GM23338 (cell line): ENCODE measurements at regions not wholly inside any gene's neighbourhood (a gene's known extent, or its start where the extent isn't known, plus 50 kb on each side); places are given as distances from the start of the nearest gene placed in this dataset.

ENCODE experiments used
- ATAC-seq: fragments of 200-7000 bp; cut with Tn5 transposase; 3 replicates; pipeline ENCODE4 v1.9.1; 2020
- DNase-seq: peaks from one replicate; pipeline ENCODE4 v3.0.0-alpha.2; 2015; ENCODE audit warnings: low spot score
- H2AFZ ChIP-seq: fragments of 200-600 bp; sonication (generic); 2 replicates; pipeline ENCODE4 v1.8.0; 2016; ENCODE audit warnings: antibody characterized with exemption, mild to moderate bottlenecking, moderate library complexity
- H3F3A ChIP-seq: fragments of 200-600 bp; sonication (generic); replicated peaks from 2 replicates; pipeline ENCODE4 v1.8.0; 2017; ENCODE audit warnings: antibody characterized with exemption, mixed run types, low read depth
- H3K27ac ChIP-seq: fragments of 200-600 bp; sonication (generic); 2 replicates; pipeline ENCODE4 v1.6.1; 2016; ENCODE audit warnings: low read depth
- H3K27me3 ChIP-seq: fragments of 200-600 bp; sonication (generic); 2 replicates; pipeline ENCODE4 v1.8.0; 2016; ENCODE audit warnings: mild to moderate bottlenecking, mixed run types, moderate library complexity; ENCODE audit not compliant: insufficient read depth
- H3K36me3 ChIP-seq: fragments of 200-600 bp; sonication (generic); 2 replicates; pipeline ENCODE4 v1.8.0; 2016; ENCODE audit warnings: mild to moderate bottlenecking; ENCODE audit not compliant: insufficient read depth
- H3K4me1 ChIP-seq: fragments of 200-600 bp; sonication (generic); 2 replicates; pipeline ENCODE4 v1.8.0; 2016; ENCODE audit warnings: mild to moderate bottlenecking, moderate library complexity; ENCODE audit not compliant: insufficient read depth
- H3K4me2 ChIP-seq: fragments of 200-600 bp; sonication (generic); 2 replicates; pipeline ENCODE4 v1.7.1; 2017; ENCODE audit warnings: mixed run types
- H3K4me3 ChIP-seq: fragments of 200-600 bp; sonication (generic); 2 replicates; pipeline ENCODE4 v1.6.1; 2016; ENCODE audit warnings: mixed run types
- H3K79me2 ChIP-seq: fragments of 200-600 bp; sonication (generic); replicated peaks from 2 replicates; pipeline ENCODE4 v1.8.0; 2017; ENCODE audit warnings: mild to moderate bottlenecking; ENCODE audit not compliant: insufficient read depth
- H3K9me2 ChIP-seq: fragments of 200-600 bp; sonication (generic); 2 replicates; pipeline ENCODE4 v1.8.0; 2017; ENCODE audit not compliant: insufficient read depth
- H4K20me1 ChIP-seq: fragments of 200-600 bp; sonication (generic); replicated peaks from 2 replicates; pipeline ENCODE4 v1.8.0; 2017; ENCODE audit warnings: mild to moderate bottlenecking; ENCODE audit not compliant: insufficient read depth
- H3K27ac Mint-ChIP-seq: 2 replicates; pipeline ENCODE4 v1.8.0; 2020; ENCODE audit warnings: inconsistent platforms, mild to moderate bottlenecking, moderate library complexity, mixed read lengths
- H3K27me3 Mint-ChIP-seq: 3 replicates; pipeline ENCODE4 v1.8.0; 2022; ENCODE audit warnings: low read depth, mild to moderate bottlenecking, moderate library complexity, mixed read lengths, inconsistent platforms; ENCODE audit not compliant: insufficient read depth, poor library complexity
- H3K36me3 Mint-ChIP-seq: 3 replicates; pipeline ENCODE4 v1.8.0; 2021; ENCODE audit warnings: low read depth, mild to moderate bottlenecking, inconsistent platforms, moderate library complexity, mixed read lengths
- H3K4me1 Mint-ChIP-seq: 3 replicates; pipeline ENCODE4 v1.8.0; 2020; ENCODE audit warnings: mild to moderate bottlenecking, inconsistent platforms, mixed read lengths
- H3K4me3 Mint-ChIP-seq: 3 replicates; pipeline ENCODE4 v1.8.0; 2021; ENCODE audit warnings: moderate library complexity, mild to moderate bottlenecking, inconsistent platforms, mixed read lengths
- H3K9me3 Mint-ChIP-seq: 3 replicates; pipeline ENCODE4 v1.8.0; 2020; ENCODE audit warnings: moderate library complexity, mild to moderate bottlenecking, inconsistent platforms, mixed read lengths
- CREB1 ChIP-seq: fragments of 250-450 bp; sonication (Bioruptor Pico); IDR thresholded peaks from 2 replicates; pipeline ENCODE4 v1.5.0; 2020; ENCODE audit warnings: low read depth, mild to moderate bottlenecking, moderate library complexity
- EZH2 ChIP-seq: fragments of 200-600 bp; sonication (generic); IDR thresholded peaks from one replicate; pipeline ENCODE4 v1.8.0; 2017; ENCODE audit warnings: antibody characterized with exemption, mild to moderate bottlenecking, low read depth; ENCODE audit not compliant: unreplicated experiment
- EZH2phosphoT487 ChIP-seq: fragments of 200-600 bp; sonication (generic); IDR thresholded peaks from one replicate; pipeline ENCODE4 v1.8.1; 2018; ENCODE audit warnings: antibody characterized with exemption; ENCODE audit not compliant: unreplicated experiment
- JUNB ChIP-seq: IDR thresholded peaks from one replicate; pipeline ENCODE4 v1.6.1; 2016; ENCODE audit warnings: antibody characterized with exemption; ENCODE audit not compliant: unreplicated experiment
- NANOG ChIP-seq: IDR thresholded peaks from 2 replicates; pipeline ENCODE4 v1.6.1; 2016; ENCODE audit warnings: antibody characterized with exemption, borderline replicate concordance
- POLR2AphosphoS5 ChIP-seq: IDR thresholded peaks from 2 replicates; pipeline ENCODE4 v1.6.1; 2016; ENCODE audit warnings: antibody characterized with exemption, low read depth
- STAT1 ChIP-seq: IDR thresholded peaks from one replicate; pipeline ENCODE4 v1.6.1; 2016; ENCODE audit warnings: antibody characterized with exemption; ENCODE audit not compliant: unreplicated experiment
- ZNF114 ChIP-seq: fragments of 250-450 bp; sonication (Bioruptor Pico); IDR thresholded peaks from 2 replicates; pipeline ENCODE4 v1.5.0; 2020; ENCODE audit warnings: mild to moderate bottlenecking, moderate library complexity
- ZNF462 ChIP-seq: fragments of 250-450 bp; sonication (Bioruptor Pico); IDR thresholded peaks from 2 replicates; pipeline ENCODE4 v1.5.0; 2020; ENCODE audit warnings: mild to moderate bottlenecking, moderate library complexity
- TF ChIP-seq, protein P1 (sequence below): IDR thresholded peaks from one replicate; pipeline ENCODE4 v1.6.1; 2018; ENCODE audit warnings: antibody characterized with exemption; ENCODE audit not compliant: unreplicated experiment

DNA sequence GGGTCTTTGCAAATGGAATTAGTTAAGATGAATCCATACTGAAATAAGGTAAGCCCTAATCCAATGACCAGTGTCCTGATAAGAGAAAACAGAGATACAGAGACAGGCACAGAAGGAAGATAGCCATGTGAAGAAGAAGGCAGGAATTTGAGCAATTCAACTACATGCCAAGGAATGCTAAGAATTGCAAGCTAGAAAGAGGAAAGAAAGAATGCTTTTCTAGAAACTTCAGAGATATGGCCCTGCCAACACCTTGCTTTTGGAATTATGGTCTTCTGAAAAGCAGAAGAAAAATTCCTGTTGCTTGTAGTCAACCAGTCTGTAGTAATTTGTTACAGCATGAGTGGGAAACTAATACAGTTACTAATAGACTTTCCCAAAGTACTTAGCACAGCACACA lies 111.3 kb downstream of the SLC17A6 start:
- Histone ChIP-seq H4K20me1 (no peaks in the 10 kb centered on the region), H3K79me2 (no peaks in the 10 kb centered on the region), H3K4me2 (no peak overlapping the region), H3F3A (no peaks in the 10 kb centered on the region), H3K27me3 (peaks cover 8% of the 10 kb centered on the region), H3K27ac (no peak overlapping the region), H3K4me1 (peaks cover 3% of the 10 kb centered on the region; the same call in 1 of the 2 replicates), H3K9me2 (no peaks in the 10 kb centered on the region), H2AFZ (no peak overlapping the region), H3K4me3 (no peak overlapping the region), H3K36me3 (no peaks in the 10 kb centered on the region)
- peaks cover 2% of the 10 kb centered on the region; the same call in 2 of the 3 replicates for H3K4me1 Mint-ChIP-seq
- no peak overlapping the region for H3K4me3 Mint-ChIP-seq
- TF ChIP-seq ZNF462 (CRISPR knock-in tag) = no peak
- no peak for TF ChIP-seq JUNB
- no peak for TF ChIP-seq EZH2
- no peak for TF ChIP-seq ZNF114 (CRISPR knock-in tag)
- TF ChIP-seq CREB1 (CRISPR knock-in tag) = no peak
- TF ChIP-seq POLR2AphosphoS5 = no peak
- TF ChIP-seq, protein P1, sequence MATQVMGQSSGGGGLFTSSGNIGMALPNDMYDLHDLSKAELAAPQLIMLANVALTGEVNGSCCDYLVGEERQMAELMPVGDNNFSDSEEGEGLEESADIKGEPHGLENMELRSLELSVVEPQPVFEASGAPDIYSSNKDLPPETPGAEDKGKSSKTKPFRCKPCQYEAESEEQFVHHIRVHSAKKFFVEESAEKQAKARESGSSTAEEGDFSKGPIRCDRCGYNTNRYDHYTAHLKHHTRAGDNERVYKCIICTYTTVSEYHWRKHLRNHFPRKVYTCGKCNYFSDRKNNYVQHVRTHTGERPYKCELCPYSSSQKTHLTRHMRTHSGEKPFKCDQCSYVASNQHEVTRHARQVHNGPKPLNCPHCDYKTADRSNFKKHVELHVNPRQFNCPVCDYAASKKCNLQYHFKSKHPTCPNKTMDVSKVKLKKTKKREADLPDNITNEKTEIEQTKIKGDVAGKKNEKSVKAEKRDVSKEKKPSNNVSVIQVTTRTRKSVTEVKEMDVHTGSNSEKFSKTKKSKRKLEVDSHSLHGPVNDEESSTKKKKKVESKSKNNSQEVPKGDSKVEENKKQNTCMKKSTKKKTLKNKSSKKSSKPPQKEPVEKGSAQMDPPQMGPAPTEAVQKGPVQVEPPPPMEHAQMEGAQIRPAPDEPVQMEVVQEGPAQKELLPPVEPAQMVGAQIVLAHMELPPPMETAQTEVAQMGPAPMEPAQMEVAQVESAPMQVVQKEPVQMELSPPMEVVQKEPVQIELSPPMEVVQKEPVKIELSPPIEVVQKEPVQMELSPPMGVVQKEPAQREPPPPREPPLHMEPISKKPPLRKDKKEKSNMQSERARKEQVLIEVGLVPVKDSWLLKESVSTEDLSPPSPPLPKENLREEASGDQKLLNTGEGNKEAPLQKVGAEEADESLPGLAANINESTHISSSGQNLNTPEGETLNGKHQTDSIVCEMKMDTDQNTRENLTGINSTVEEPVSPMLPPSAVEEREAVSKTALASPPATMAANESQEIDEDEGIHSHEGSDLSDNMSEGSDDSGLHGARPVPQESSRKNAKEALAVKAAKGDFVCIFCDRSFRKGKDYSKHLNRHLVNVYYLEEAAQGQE = no peak
- TF ChIP-seq STAT1 = no peak
- no peak for TF ChIP-seq EZH2phosphoT487
- no peak for TF ChIP-seq NANOG
- no peak for ATAC-seq
- DNase-seq = peak; percentile 60
- no peaks in the 10 kb centered on the region for H3K36me3 Mint-ChIP-seq
- H3K27me3 Mint-ChIP-seq = peaks cover 2% of the 10 kb centered on the region
- H3K9me3 Mint-ChIP-seq = no peaks in the 10 kb centered on the region
- no peak overlapping the region for H3K27ac Mint-ChIP-seq
